Endodermal cell (in vitro differentiated cells): ENCODE measurements at regions not wholly inside any gene's neighbourhood (a gene's known extent, or its start where the extent isn't known, plus 50 kb on each side); places are given as distances from the start of the nearest gene placed in this dataset.
"Not testable (repeated sequence)": the region's sequence is repeated elsewhere in the genome, so short reads cannot be mapped to it uniquely, and the experiment has no call there.

ENCODE experiments used
- DNase-seq: peaks from one replicate; pipeline ENCODE4 v3.0.0-alpha.2; 2017
- H3K27ac ChIP-seq: 2 replicates; pipeline ENCODE4 v1.5.1; 2013; ENCODE audit warnings: mild to moderate bottlenecking, low read depth, low read length, moderate library complexity
- H3K27me3 ChIP-seq: 2 replicates; pipeline ENCODE4 v1.6.1; 2013; ENCODE audit warnings: mild to moderate bottlenecking, low read length, moderate library complexity; ENCODE audit not compliant: insufficient read depth, control insufficient read depth, poor library complexity, severe bottlenecking
- H3K36me3 ChIP-seq: 2 replicates; pipeline ENCODE4 v1.7.0; 2013; ENCODE audit warnings: mild to moderate bottlenecking, low read length, moderate library complexity; ENCODE audit not compliant: control insufficient read depth, insufficient read depth
- H3K4me1 ChIP-seq: one replicate; pipeline ENCODE4 v1.7.0; 2013; ENCODE audit warnings: low read length; ENCODE audit not compliant: control insufficient read depth, insufficient read depth
- H3K4me3 ChIP-seq: 2 replicates; pipeline ENCODE4 v1.5.1; 2013; ENCODE audit warnings: mild to moderate bottlenecking, low read length, moderate library complexity
- H3K9ac ChIP-seq: 2 replicates; pipeline ENCODE4 v1.6.1; 2013; ENCODE audit warnings: mild to moderate bottlenecking, low read length, moderate library complexity; ENCODE audit not compliant: poor library complexity, severe bottlenecking; ENCODE audit errors: extremely low read depth
- H3K9me3 ChIP-seq: 2 replicates; pipeline ENCODE4 v1.6.1; 2013; ENCODE audit warnings: mild to moderate bottlenecking, low read length, moderate library complexity; ENCODE audit not compliant: control insufficient read depth
- H3K27ac Mint-ChIP-seq: 2 replicates; pipeline ENCODE4 v1.8.0; 2020; ENCODE audit warnings: mixed read lengths
- H3K27me3 Mint-ChIP-seq: 2 replicates; pipeline ENCODE4 v1.8.0; 2021; ENCODE audit warnings: mild to moderate bottlenecking, mixed read lengths; ENCODE audit not compliant: insufficient read depth
- H3K36me3 Mint-ChIP-seq: 2 replicates; pipeline ENCODE4 v1.8.0; 2020; ENCODE audit warnings: low read depth, mixed read lengths
- H3K4me1 Mint-ChIP-seq: 2 replicates; pipeline ENCODE4 v1.8.0; 2020; ENCODE audit warnings: mixed read lengths
- H3K4me3 Mint-ChIP-seq: 2 replicates; pipeline ENCODE4 v1.8.0; 2020; ENCODE audit warnings: mild to moderate bottlenecking, moderate library complexity, mixed read lengths
- H3K9me3 Mint-ChIP-seq: 2 replicates; pipeline ENCODE4 v1.8.0; 2020; ENCODE audit warnings: mild to moderate bottlenecking, mixed read lengths
- WGBS, 2 experiments: methylation state at CpG; one replicate each; pipeline versions ENCODE4 v1.1.5 to v1.1.7; 2013; ENCODE audit warnings: missing lambda C conversion rate in 2 of 2, mixed read lengths in 1 of 2; ENCODE audit not compliant: insufficient coverage in 1 of 2, insufficient read length in 1 of 2; 5-methylcytosine and 5-hydroxymethylcytosine counted together
- TF ChIP-seq, protein P1 (sequence below): fragments of 200-600 bp; sonication (generic); conservative IDR thresholded peaks from 2 replicates; pipeline ENCODE4 v1.5.0; 2021; ENCODE audit warnings: antibody characterized with exemption, mild to moderate bottlenecking

DNA sequence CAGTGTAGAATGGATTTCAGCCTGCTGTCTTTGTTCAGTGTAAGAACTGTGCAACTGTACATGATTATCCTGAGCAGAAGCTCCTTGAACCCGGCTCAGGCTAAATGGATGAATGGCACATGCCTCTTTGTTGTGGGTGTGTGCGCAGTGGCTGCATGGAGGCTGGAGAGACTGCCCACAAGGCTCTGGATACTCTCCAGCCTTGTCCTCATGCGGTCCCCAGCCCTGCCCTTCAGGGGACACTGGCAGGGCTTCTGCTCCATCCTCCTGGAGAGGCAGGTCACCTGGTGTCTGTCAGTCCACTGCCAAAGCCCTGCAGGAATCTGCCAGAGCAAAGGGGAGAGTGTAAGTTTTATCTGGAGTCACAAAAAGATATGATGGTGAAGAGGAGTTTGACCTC is 241.7 kb upstream of the EXOC2 start:
- no peak for DNase-seq
- Histone ChIP-seq H3K36me3 (no peaks in the 10 kb centered on the region), H3K4me1 (no peaks in the 10 kb centered on the region), H3K9ac (no peak overlapping the region), H3K9me3 (no peaks in the 10 kb centered on the region), H3K27me3 (peaks cover 11% of the 10 kb centered on the region), H3K4me3 (no peak overlapping the region), H3K27ac (no peak overlapping the region)
- Mint-ChIP-seq H3K27ac (no peak overlapping the region), H3K4me1 (peaks cover 13% of the 10 kb centered on the region), H3K9me3 (peaks cover under 1% of the 10 kb centered on the region), H3K36me3 (no peaks in the 10 kb centered on the region), H3K27me3 (peaks cover 41% of the 10 kb centered on the region), H3K4me3 (no peak overlapping the region)
- TF ChIP-seq, protein P1, sequence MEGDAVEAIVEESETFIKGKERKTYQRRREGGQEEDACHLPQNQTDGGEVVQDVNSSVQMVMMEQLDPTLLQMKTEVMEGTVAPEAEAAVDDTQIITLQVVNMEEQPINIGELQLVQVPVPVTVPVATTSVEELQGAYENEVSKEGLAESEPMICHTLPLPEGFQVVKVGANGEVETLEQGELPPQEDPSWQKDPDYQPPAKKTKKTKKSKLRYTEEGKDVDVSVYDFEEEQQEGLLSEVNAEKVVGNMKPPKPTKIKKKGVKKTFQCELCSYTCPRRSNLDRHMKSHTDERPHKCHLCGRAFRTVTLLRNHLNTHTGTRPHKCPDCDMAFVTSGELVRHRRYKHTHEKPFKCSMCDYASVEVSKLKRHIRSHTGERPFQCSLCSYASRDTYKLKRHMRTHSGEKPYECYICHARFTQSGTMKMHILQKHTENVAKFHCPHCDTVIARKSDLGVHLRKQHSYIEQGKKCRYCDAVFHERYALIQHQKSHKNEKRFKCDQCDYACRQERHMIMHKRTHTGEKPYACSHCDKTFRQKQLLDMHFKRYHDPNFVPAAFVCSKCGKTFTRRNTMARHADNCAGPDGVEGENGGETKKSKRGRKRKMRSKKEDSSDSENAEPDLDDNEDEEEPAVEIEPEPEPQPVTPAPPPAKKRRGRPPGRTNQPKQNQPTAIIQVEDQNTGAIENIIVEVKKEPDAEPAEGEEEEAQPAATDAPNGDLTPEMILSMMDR: no peak
- 57 to 72% methylated on average over 2 to 3 of the region's 3 CpGs for WGBS, 2 experiments

DNA sequence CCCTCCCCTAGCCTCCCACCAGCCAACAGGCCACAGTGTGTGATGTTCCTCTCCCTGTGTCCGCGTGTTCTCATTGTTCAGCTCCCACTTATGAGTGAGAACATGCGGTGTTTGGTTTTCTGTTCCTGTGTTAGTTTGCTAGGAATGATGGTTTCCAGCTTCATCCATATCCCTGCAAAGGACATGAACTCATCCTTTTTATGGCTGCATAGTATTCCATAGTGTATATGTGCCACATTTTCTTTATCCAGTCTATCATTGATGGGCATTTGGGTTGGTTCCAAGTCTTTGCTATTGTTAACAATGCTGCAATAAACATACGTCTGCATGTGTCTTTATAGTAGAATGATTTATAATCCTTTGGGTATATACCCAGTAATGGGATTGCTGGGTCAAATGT is 239.0 kb upstream of the EXOC2 start:
- H3K9me3 ChIP-seq, H3K36me3 Mint-ChIP-seq, H3K4me1 ChIP-seq, H3K4me3 ChIP-seq, H3K4me1 Mint-ChIP-seq, DNase-seq, H3K27ac Mint-ChIP-seq, H3K27ac ChIP-seq, H3K36me3 ChIP-seq, H3K9ac ChIP-seq, H3K4me3 Mint-ChIP-seq: not testable (repeated sequence)
- peaks cover 11% of the 10 kb centered on the region for H3K27me3 ChIP-seq
- 100% methylated on average over 4 of the region's 4 CpGs; no CpG with 5 or more reads in 1 of the 2 experiments for WGBS, 2 experiments
- peaks cover 21% of the 10 kb centered on the region for H3K27me3 Mint-ChIP-seq
- H3K9me3 Mint-ChIP-seq: peaks cover 12% of the 10 kb centered on the region

DNA sequence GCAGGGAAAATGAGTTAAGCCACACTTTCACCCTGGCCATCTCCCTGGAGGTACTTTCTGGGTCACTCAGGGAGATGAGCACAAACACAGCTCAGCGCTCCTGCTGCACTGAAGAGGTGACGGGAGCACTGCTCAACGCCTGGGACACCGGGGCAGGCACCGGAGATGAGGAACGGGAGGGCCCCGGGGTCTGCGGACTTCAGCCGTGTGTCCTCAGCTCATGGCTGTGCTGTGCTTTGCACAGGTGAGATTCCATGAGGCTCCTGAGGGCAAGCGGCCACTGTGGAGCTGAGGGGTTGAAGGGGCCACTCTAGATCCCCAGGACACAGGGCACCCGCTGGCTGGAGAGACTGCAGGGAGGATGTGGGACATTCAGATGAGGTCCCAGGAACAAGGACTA is 234.2 kb upstream of the EXOC2 start:
- no peak overlapping the region for H3K9ac ChIP-seq
- DNase-seq: no peak
- H3K4me1 Mint-ChIP-seq: no peaks in the 10 kb centered on the region

More for the DNA sequence above, 234.2 kb upstream of the EXOC2 start:
- Histone ChIP-seq H3K9me3 (peaks cover 8% of the 10 kb centered on the region), H3K27ac (no peak overlapping the region), H3K27me3 (no peaks in the 10 kb centered on the region), H3K4me1 (no peaks in the 10 kb centered on the region), H3K4me3 (no peak overlapping the region), H3K36me3 (no peaks in the 10 kb centered on the region)
- H3K9me3 Mint-ChIP-seq: peaks cover 27% of the 10 kb centered on the region
- TF ChIP-seq, protein P1: no peak
- H3K36me3 Mint-ChIP-seq: no peaks in the 10 kb centered on the region
- H3K4me3 Mint-ChIP-seq: no peak overlapping the region
- whole genome bisulfite sequencing, 2 experiments: 86 to 100% methylated on average over 1 to 11 of the region's 11 CpGs
- H3K27me3 Mint-ChIP-seq: peaks cover 2% of the 10 kb centered on the region
- H3K27ac Mint-ChIP-seq: no peak overlapping the region
